B cell (primary cell): ENCODE measurements at regions not wholly inside any gene's neighbourhood (a gene's known extent, or its start where the extent isn't known, plus 50 kb on each side); places are given as distances from the start of the nearest gene placed in this dataset.

Experiments
- ATAC-seq: fragments of 200-7000 bp; cut with Tn5 transposase; one replicate; pipeline ENCODE4 v1.10.0; 2021; ENCODE audit warnings: low read depth, mild to moderate bottlenecking, moderate number of reproducible peaks, moderate library complexity
- CTCF ChIA-PET: fragments of 350-600 bp; sonication (Branson Sonifier 250); formaldehyde crosslinking; loops from one replicate; lab custom pipeline; 2021; ENCODE audit warnings: antibody characterized with exemption, inconsistent platforms; lab: Charles Lee
- POLR2A ChIA-PET: fragments of 350-600 bp; sonication (Branson Sonifier 250); formaldehyde crosslinking; loops from one replicate; lab custom pipeline; 2021; ENCODE audit warnings: antibody characterized with exemption; lab: Charles Lee
- DNase-seq: peaks from one replicate; pipeline ENCODE4 v3.0.0; 2013
- H2AFZ ChIP-seq: 2 replicates; pipeline ENCODE4 v1.6.1; 2012; ENCODE audit warnings: mild to moderate bottlenecking, low read depth, low read length; ENCODE audit not compliant: insufficient read depth, poor library complexity, severe bottlenecking
- H3K27ac ChIP-seq, 2 donors: 1 replicate in 1 of 2; 2 replicates in 1 of 2; pipeline ENCODE4 v1.5.1; 2012 to 2013; ENCODE audit warnings: low read length in 2 of 2, mild to moderate bottlenecking in 2 of 2, moderate library complexity in 1 of 2
- H3K27me3 ChIP-seq, 4 experiments: fragments of 200-600 bp in 1 of 4; sonication (generic) in 1 of 4; replicated peaks in 1 of 4; 1 replicate in 2 of 4; 2 replicates in 2 of 4; pipeline versions ENCODE4 v1.6.1 to v1.7.0; 2013 to 2016; ENCODE audit warnings: low read length in 3 of 4, mild to moderate bottlenecking in 2 of 4, mixed read lengths in 1 of 4, moderate library complexity in 1 of 4; ENCODE audit not compliant: insufficient read depth in 4 of 4, control insufficient read depth in 3 of 4; ENCODE audit errors: control extremely low read depth in 1 of 4
- H3K36me3 ChIP-seq, 2 experiments: replicated peaks in 1 of 2; 1 replicate in 1 of 2; 2 replicates in 1 of 2; pipeline versions ENCODE4 v1.6.1 to v1.7.1; 2013; ENCODE audit warnings: low read length in 1 of 2; ENCODE audit not compliant: insufficient read depth in 2 of 2, control insufficient read depth in 1 of 2; ENCODE audit errors: control extremely low read depth in 1 of 2, extremely low read depth in 1 of 2
- H3K4me1 ChIP-seq, 2 donors: fragments of 200-600 bp in 1 of 2; sonication (generic) in 1 of 2; 1 replicate in 1 of 2; 2 replicates in 1 of 2; pipeline versions ENCODE4 v1.5.1 to v1.6.1; 2013 to 2017; ENCODE audit warnings: low read length in 2 of 2; ENCODE audit not compliant: control insufficient read depth in 2 of 2, insufficient read depth in 2 of 2
- H3K4me2 ChIP-seq: replicated peaks from 2 replicates; pipeline ENCODE3; 2012; ENCODE audit warnings: mild to moderate bottlenecking, low read depth, low read length; ENCODE audit not compliant: poor library complexity, severe bottlenecking
- H3K4me3 ChIP-seq, 5 experiments: fragments of 200-600 bp in 1 of 5; sonication (generic) in 1 of 5; 1 replicate in 3 of 5; 2 replicates in 2 of 5; pipeline versions ENCODE4 v1.5.1 to v1.7.0; 2011 to 2016; ENCODE audit warnings: low read length in 4 of 5, mild to moderate bottlenecking in 4 of 5, low read depth in 2 of 5, control low read depth in 1 of 5, moderate library complexity in 1 of 5; ENCODE audit not compliant: insufficient read depth in 1 of 5; ENCODE audit errors: control extremely low read depth in 1 of 5, extremely low read depth in 1 of 5
- H3K79me2 ChIP-seq: fragments of 200-600 bp; sonication (generic); one replicate; pipeline ENCODE4 v1.6.0; 2016; ENCODE audit warnings: low read length; ENCODE audit not compliant: control insufficient read depth, insufficient read depth
- H3K9ac ChIP-seq: fragments of 200-600 bp; sonication (generic); 2 replicates; pipeline ENCODE4 v1.6.1; 2017; ENCODE audit warnings: mild to moderate bottlenecking, low read length, moderate library complexity
- H3K9me3 ChIP-seq, 3 donors: one replicate each; pipeline versions ENCODE4 v1.6.1 to v1.7.1; 2013; ENCODE audit warnings: low read length in 2 of 3; ENCODE audit not compliant: control insufficient read depth in 2 of 3, insufficient read depth in 1 of 3; ENCODE audit errors: control extremely low read depth in 1 of 3
- H4K20me1 ChIP-seq: 2 replicates; pipeline ENCODE4 v1.6.0; 2012; ENCODE audit warnings: mild to moderate bottlenecking, low read length; ENCODE audit not compliant: insufficient read depth, control insufficient read depth, poor library complexity, severe bottlenecking
- H3K27ac Mint-ChIP-seq: one replicate; pipeline ENCODE4 v1.8.0; 2021; ENCODE audit warnings: mixed read lengths
- H3K27me3 Mint-ChIP-seq: one replicate; pipeline ENCODE4 v1.8.0; 2021; ENCODE audit warnings: mixed read lengths
- H3K4me1 Mint-ChIP-seq: one replicate; pipeline ENCODE4 v1.8.0; 2021; ENCODE audit warnings: mixed read lengths
- H3K4me3 Mint-ChIP-seq: one replicate; pipeline ENCODE4 v1.8.0; 2021; ENCODE audit warnings: mixed read lengths
- H3K9me3 Mint-ChIP-seq: one replicate; pipeline ENCODE4 v1.8.0; 2022; ENCODE audit warnings: mixed read lengths; ENCODE audit not compliant: insufficient read depth
- EZH2 ChIP-seq: IDR thresholded peaks from 2 replicates; pipeline ENCODE4 v1.6.1; 2012; ENCODE audit warnings: borderline replicate concordance, low read depth, mild to moderate bottlenecking, moderate library complexity, low read length; ENCODE audit not compliant: insufficient read depth, poor library complexity, severe bottlenecking
- WGBS: methylation state at CpG from one replicate; pipeline ENCODE4 v1.1.5; 2013; ENCODE audit warnings: missing lambda C conversion rate; ENCODE audit not compliant: insufficient coverage; 5-methylcytosine and 5-hydroxymethylcytosine counted together
- intact Hi-C: fragments of 100-400 bp; cut with micrococcal nuclease; formaldehyde crosslinking; loops from one replicate; pipeline ENCODE4 v1.10.0; 2022
- TF ChIP-seq, protein P1 (sequence below): fragments of 200-600 bp; IDR thresholded peaks from one replicate; pipeline ENCODE4 v1.8.0; 2022; ENCODE audit warnings: antibody characterized with exemption, mild to moderate bottlenecking

DNA sequence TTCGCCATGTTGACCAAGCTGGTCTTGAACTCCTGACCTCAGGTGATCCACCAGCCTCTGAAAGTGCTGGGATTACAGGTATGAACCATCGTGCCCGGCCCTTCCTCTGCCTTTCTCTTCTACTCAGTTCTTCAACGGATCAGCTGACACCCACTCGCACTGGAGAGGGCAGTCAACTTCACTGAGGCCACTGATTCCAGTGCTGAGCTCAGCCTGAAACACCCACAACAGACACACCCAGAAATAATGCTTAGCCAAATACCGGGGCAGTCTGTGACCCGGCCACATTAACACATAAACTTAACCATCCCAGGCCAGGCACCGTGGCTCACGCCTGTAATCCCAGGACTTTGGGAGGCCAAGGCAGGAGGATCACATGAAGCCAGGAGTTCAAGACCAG is 119.3 kb upstream of the CHST15 start:
- H3K4me3 Mint-ChIP-seq: no peak overlapping the region
- Histone ChIP-seq H3K4me1 (no peaks in the 10 kb centered on the region), H3K36me3 (no peaks in the 10 kb centered on the region), H3K27me3 (no peaks in the 10 kb centered on the region), H3K27ac (no peak overlapping the region), H3K4me3 (no peak overlapping the region), H3K4me2 (no peak overlapping the region), H3K79me2 (no peaks in the 10 kb centered on the region), H3K9ac (no peak overlapping the region), H2AFZ (no peak overlapping the region), H4K20me1 (no peaks in the 10 kb centered on the region), H3K9me3 (peaks cover 0 to 7% (median 4%) of the 10 kb centered on the region in 3 donors)
- no peaks in the 10 kb centered on the region for H3K27me3 Mint-ChIP-seq
- TF ChIP-seq, protein P1, sequence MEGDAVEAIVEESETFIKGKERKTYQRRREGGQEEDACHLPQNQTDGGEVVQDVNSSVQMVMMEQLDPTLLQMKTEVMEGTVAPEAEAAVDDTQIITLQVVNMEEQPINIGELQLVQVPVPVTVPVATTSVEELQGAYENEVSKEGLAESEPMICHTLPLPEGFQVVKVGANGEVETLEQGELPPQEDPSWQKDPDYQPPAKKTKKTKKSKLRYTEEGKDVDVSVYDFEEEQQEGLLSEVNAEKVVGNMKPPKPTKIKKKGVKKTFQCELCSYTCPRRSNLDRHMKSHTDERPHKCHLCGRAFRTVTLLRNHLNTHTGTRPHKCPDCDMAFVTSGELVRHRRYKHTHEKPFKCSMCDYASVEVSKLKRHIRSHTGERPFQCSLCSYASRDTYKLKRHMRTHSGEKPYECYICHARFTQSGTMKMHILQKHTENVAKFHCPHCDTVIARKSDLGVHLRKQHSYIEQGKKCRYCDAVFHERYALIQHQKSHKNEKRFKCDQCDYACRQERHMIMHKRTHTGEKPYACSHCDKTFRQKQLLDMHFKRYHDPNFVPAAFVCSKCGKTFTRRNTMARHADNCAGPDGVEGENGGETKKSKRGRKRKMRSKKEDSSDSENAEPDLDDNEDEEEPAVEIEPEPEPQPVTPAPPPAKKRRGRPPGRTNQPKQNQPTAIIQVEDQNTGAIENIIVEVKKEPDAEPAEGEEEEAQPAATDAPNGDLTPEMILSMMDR: no peak
- no peak for TF ChIP-seq EZH2
- intact Hi-C loops: no loop called here
- no peak for DNase-seq
- CTCF ChIA-PET: interaction anchor here (0.8 to 0.9 kb wide), 2 partner anchors 13 to 218 kb away, joined by 3 read pairs; no protein-coding TSS in a partner anchor
- 95% methylated on average over 9 of the region's 9 CpGs for WGBS
- H3K27ac Mint-ChIP-seq: peak overlapping the region; percentile 41
- POLR2A ChIA-PET: no interaction called here
- no peaks in the 10 kb centered on the region for H3K4me1 Mint-ChIP-seq
- ATAC-seq: no peak
- H3K9me3 Mint-ChIP-seq: no peaks in the 10 kb centered on the region

DNA sequence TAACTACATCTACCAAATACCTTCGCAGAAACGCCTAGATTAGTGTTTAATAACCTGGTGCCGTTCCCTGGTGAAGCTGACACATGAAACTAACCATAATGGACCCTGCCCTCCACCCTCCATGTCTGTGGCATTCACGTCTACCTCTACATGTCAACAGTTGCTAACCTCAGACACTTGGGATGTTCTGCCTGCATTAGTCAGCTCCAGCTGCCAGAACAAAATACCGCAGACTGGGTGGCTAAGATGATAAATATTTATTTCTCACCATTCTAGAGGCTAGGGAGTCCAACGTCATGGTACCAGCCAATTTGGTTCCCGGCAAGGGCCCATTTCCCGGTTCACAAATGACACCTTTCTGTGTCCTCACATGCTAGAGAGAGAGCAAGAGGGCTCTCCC is 118.5 kb upstream of the CHST15 start:
- POLR2A ChIA-PET: no interaction called here

More for the DNA sequence above, 118.5 kb upstream of the CHST15 start:
- H3K4me2 ChIP-seq: no peak overlapping the region
- no peak for ATAC-seq
- H4K20me1 ChIP-seq: no peaks in the 10 kb centered on the region
- H3K4me1 Mint-ChIP-seq: no peaks in the 10 kb centered on the region
- no peak overlapping the region for H3K4me3 ChIP-seq
- H3K79me2 ChIP-seq: no peaks in the 10 kb centered on the region
- H3K9me3 ChIP-seq: peaks cover 0 to 10% (median 7%) of the 10 kb centered on the region in 3 donors
- no peak overlapping the region for H3K4me3 Mint-ChIP-seq
- no peaks in the 10 kb centered on the region for H3K4me1 ChIP-seq
- H3K27ac Mint-ChIP-seq: no peak overlapping the region
- DNase-seq: no peak
- H3K9me3 Mint-ChIP-seq: no peaks in the 10 kb centered on the region
- CTCF ChIA-PET: interaction anchor here (0.9 kb wide), 1 partner anchor 12 kb away, joined by 3 read pairs; no protein-coding TSS in a partner anchor
- intact Hi-C loops: no loop called here
- H3K27me3 ChIP-seq: no peaks in the 10 kb centered on the region
- H3K36me3 ChIP-seq: no peaks in the 10 kb centered on the region
- H3K27ac ChIP-seq: no peak overlapping the region
- H3K27me3 Mint-ChIP-seq: no peaks in the 10 kb centered on the region
- no peak overlapping the region for H3K9ac ChIP-seq
- H2AFZ ChIP-seq: no peak overlapping the region
- 87% methylated on average over 4 of the region's 8 CpGs for WGBS
- no peak for TF ChIP-seq EZH2
- TF ChIP-seq, protein P1: no peak
